K562 (cell line): ENCODE measurements at regions not wholly inside any gene's neighbourhood (a gene's known extent, or its start where the extent isn't known, plus 50 kb on each side); places are given as distances from the start of the nearest gene placed in this dataset.

ENCODE experiments used
- POLR2AphosphoS5 ChIP-seq: IDR thresholded peaks from 2 replicates; pipeline ENCODE4 v1.6.1; 2011; ENCODE audit warnings: mild to moderate bottlenecking, low read depth, low read length, moderate library complexity; ENCODE audit not compliant: control insufficient read depth, insufficient read depth
- SP1 ChIP-seq: sonication (generic); formaldehyde crosslinking; IDR thresholded peaks from 2 replicates; pipeline ENCODE4 v1.8.1; 2022; ENCODE audit warnings: mild to moderate bottlenecking, missing genetic modification reagents
- ZNF354B ChIP-seq: fragments of 250-450 bp; sonication (Bioruptor Pico); IDR thresholded peaks from 2 replicates; pipeline ENCODE4 v1.4.0; 2020
- ZNF717 ChIP-seq: fragments of 250-450 bp; sonication (Bioruptor Pico); IDR thresholded peaks from 2 replicates; pipeline ENCODE4 v1.5.0; 2021
- TF ChIP-seq, protein P1 (sequence below), 2 experiments: IDR thresholded peaks in 1 of 2; conservative IDR thresholded peaks in 1 of 2; 2 replicates each; pipeline ENCODE4 v1.6.1; 2016; ENCODE audit warnings: low read depth in 2 of 2, mild to moderate bottlenecking in 1 of 2, missing compliant biosample characterization in 1 of 2, missing genetic modification characterization in 1 of 2, moderate library complexity in 1 of 2

DNA sequence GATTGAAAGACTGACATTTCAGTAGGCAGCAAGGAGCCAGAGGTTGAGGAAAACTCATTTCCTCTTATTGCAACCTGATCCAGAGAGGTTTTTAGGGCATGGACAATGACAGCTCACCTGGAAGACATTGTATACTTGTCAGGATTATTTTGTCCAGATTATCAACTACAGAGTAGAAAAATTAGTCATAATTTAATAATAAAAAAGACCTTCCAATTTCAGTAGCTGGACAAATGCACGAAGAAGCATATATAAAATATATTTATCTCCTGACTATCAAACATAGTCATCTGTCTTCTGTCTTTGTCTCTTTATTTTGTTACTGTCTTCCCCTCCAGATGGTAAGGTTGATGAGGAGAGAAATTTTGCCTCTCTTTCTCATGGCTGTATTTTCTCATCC lies 330.6 kb upstream of the RAG2 start:
- TF ChIP-seq ZNF717 (CRISPR knock-in tag) (no peak), SP1 (CRISPR knock-in tag) (no peak), ZNF354B (CRISPR knock-in tag) (no peak), POLR2AphosphoS5 (no peak)
- TF ChIP-seq, protein P1, sequence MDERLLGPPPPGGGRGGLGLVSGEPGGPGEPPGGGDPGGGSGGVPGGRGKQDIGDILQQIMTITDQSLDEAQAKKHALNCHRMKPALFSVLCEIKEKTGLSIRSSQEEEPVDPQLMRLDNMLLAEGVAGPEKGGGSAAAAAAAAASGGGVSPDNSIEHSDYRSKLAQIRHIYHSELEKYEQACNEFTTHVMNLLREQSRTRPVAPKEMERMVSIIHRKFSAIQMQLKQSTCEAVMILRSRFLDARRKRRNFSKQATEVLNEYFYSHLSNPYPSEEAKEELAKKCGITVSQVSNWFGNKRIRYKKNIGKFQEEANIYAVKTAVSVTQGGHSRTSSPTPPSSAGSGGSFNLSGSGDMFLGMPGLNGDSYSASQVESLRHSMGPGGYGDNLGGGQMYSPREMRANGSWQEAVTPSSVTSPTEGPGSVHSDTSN (CRISPR knock-in tag; IDR thresholded peaks at IDR 0.05; ENCODE audit: low read depth): no peak
- TF ChIP-seq, protein P1 (tag; conservative IDR thresholded peaks at IDR 0.05; ENCODE audit: low read depth): no peak
